Adrenal gland (tissue), 5 donors: ENCODE measurements at regions not wholly inside any gene's neighbourhood (a gene's known extent, or its start where the extent isn't known, plus 50 kb on each side); places are given as distances from the start of the nearest gene placed in this dataset.

Experiments
- CTCF ChIP-seq, 6 experiments: fragments of 450-650 bp in 4 of 6; fragments of 200-600 bp in 2 of 6; sonication (generic) in 1 of 6; IDR thresholded peaks; 1 replicate in 5 of 6; 2 replicates in 1 of 6; pipeline versions ENCODE4 v1.5.1 to v1.8.0; 2016 to 2021; ENCODE audit warnings: antibody characterized with exemption in 6 of 6, mild to moderate bottlenecking in 2 of 6, moderate library complexity in 1 of 6
- POLR2A ChIP-seq, 2 donors: fragments of 450-650 bp; IDR thresholded peaks; one replicate each; pipeline ENCODE4 v1.6.1; 2017; ENCODE audit warnings: antibody characterized with exemption in 2 of 2, mild to moderate bottlenecking in 2 of 2, moderate library complexity in 1 of 2
- donor health status: DM: no; HTN: no; CAD: no.

GRCh38 chr6:169841907-169842606 lies 90.6 kb downstream of the ERMARD start:
- TF ChIP-seq CTCF (IDR thresholded peaks at IDR 0.05) = no peak
- no peak for TF ChIP-seq POLR2A (IDR thresholded peaks at IDR 0.05)
